Spinal cord (tissue), 9 donors: ENCODE measurements at regions not wholly inside any gene's neighbourhood (a gene's known extent, or its start where the extent isn't known, plus 50 kb on each side); places are given as distances from the start of the nearest gene placed in this dataset.

Source experiments
- DNase-seq, 6 donors: peaks; one replicate each; pipeline versions ENCODE4 v3.0.0 to v3.0.0-alpha.2; 2013 to 2015; ENCODE audit warnings: low spot score in 6 of 6, low read depth in 4 of 6
- H3K27ac ChIP-seq: one replicate; pipeline ENCODE4 v1.5.1; 2013; ENCODE audit warnings: low read depth, low read length, control low read depth
- H3K27me3 ChIP-seq: one replicate; pipeline ENCODE4 v1.6.1; 2013; ENCODE audit warnings: low read length; ENCODE audit not compliant: control insufficient read depth, insufficient read depth
- H3K36me3 ChIP-seq: one replicate; pipeline ENCODE4 v1.6.1; 2013; ENCODE audit warnings: low read length; ENCODE audit not compliant: control insufficient read depth, insufficient read depth
- H3K4me1 ChIP-seq: one replicate; pipeline ENCODE4 v1.6.1; 2013; ENCODE audit warnings: low read length; ENCODE audit not compliant: control insufficient read depth, insufficient read depth
- H3K4me3 ChIP-seq: one replicate; pipeline ENCODE4 v1.5.1; 2013; ENCODE audit warnings: low read depth, low read length, control low read depth
- H3K9me3 ChIP-seq: one replicate; pipeline ENCODE4 v1.6.1; 2013; ENCODE audit warnings: low read length; ENCODE audit not compliant: control insufficient read depth, insufficient read depth
- WGBS: methylation state at CpG from one replicate; pipeline ENCODE4 v1.1.5; 2013; ENCODE audit warnings: missing lambda C conversion rate; ENCODE audit not compliant: insufficient coverage; 5-methylcytosine and 5-hydroxymethylcytosine counted together
- donor health status: healthy.

DNA sequence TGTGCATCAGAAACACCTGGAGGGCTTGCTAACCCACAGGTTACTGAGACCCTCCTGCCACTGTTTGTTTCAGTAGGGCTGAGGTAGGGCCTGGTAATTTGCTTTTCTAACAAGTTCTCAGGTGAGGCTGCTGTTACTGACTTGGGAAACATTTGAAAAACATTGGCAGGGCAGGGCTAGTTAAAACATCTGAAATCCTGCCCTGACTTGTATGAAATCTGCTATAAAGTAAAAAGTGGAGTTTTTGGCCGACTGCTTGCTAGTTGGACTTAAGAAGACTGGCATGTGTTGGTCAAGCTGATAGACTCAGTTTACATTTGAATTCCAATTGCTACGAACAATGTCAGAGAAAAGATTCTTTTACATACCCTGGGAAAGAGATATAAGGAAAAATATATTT is 111.6 kb upstream of the DLX2 start:
- peaks cover 9% of the 10 kb centered on the region for H3K4me1 ChIP-seq
- DNase-seq, result no peak
- H3K4me3 ChIP-seq, result no peak overlapping the region
- 80% methylated on average over 1 of the region's 2 CpGs for WGBS
- H3K36me3 ChIP-seq, result no peaks in the 10 kb centered on the region
- peak overlapping the region; percentile 30 for H3K27ac ChIP-seq
- H3K27me3 ChIP-seq, result no peaks in the 10 kb centered on the region
- H3K9me3 ChIP-seq, result no peaks in the 10 kb centered on the region

DNA sequence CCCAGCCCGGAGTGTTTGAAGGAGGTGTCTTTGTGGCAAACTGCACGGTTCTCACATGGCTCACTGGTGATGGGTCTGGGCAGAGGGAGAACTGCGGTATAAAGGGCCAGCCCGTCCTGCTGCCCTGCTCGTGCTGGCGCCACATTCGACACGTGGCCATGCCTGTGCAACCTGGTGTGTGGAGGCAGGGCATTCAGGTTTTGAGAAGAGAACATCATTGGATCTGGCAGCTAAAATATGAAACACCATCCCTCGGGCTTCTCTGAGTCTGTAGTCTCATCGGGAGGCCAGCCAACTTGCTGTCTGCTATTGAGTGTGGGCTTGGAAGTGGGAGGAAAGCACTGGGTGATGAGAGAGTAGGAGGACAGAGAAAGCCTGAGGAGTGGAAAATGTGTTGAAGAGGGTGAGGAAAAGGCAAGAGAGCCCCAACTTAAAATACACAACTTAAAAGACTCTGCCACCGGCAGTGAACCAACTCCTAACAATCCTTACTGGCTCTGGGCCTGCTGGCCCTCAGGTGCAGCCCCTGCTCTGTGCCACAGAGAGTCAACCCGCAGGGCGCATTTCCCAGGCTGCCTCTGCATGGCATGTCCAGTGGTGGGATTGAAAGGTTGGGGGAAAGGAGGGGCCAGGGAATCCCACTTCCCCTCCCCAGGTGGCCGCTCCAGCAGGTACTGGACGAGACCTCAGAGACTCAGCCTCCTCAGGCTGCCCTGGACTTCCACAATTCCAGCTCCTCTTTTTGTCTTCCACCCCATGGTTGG is 112.7 kb upstream of the DLX2 start:
- 71% methylated on average over 9 of the region's 15 CpGs for WGBS
- Histone ChIP-seq H3K4me3 (no peak overlapping the region), H3K4me1 (peaks cover 9% of the 10 kb centered on the region), H3K27ac (no peak overlapping the region), H3K36me3 (no peaks in the 10 kb centered on the region), H3K27me3 (no peaks in the 10 kb centered on the region), H3K9me3 (no peaks in the 10 kb centered on the region)
- peak in 2 of 6 donors; percentile 36 to 55 for DNase-seq

DNA sequence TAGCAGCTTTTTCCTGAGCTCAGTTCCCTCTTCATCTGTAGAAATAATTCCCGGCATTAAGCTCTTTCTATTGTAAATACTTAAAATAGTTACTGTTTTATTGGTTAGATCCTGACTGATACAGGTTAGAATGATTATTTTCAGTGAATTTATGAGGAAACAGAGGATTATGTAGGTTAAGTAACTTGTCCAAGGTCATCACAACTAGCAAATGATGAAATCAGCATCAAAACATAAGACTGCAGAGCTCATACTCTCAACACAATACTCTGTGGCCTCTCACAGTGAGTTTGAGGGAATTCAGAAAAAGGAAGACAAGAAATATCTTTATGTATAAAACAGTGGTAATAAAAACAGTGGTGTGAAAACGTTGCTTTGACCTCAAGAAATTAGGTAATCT is 113.2 kb upstream of the DLX2 start:
- Histone ChIP-seq H3K27ac (no peak overlapping the region), H3K36me3 (no peaks in the 10 kb centered on the region), H3K9me3 (no peaks in the 10 kb centered on the region), H3K4me3 (no peak overlapping the region), H3K4me1 (peaks cover 9% of the 10 kb centered on the region), H3K27me3 (no peaks in the 10 kb centered on the region)
- 40% methylated on average over 1 of the region's 2 CpGs for WGBS
- DNase-seq, result no peak

DNA sequence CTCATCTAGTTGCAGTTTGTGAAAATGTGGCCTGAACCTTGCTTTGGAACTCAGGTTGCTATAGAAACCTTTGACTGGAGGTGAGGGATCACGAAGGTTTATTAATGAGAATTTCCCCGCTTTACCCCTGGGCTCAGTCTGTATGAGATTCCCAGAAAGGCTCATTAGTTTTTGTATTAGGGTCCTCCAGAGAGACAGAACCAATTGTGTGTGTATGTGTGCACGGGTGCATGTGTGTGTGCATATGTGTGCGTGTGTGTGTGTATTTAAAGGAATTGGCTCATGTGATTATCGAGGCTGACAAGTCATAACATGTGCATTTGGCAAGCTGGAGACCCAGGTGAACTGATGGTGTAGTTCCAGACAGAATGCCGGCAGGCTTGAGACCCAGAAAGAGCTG is 113.8 kb upstream of the DLX2 start:
- no peak overlapping the region for H3K4me3 ChIP-seq
- 33% methylated on average over 6 of the region's 6 CpGs for WGBS
- H3K9me3 ChIP-seq, result no peaks in the 10 kb centered on the region
- DNase-seq, result peak in 2 of 6 donors; percentile 41 to 88
- peaks cover 9% of the 10 kb centered on the region for H3K4me1 ChIP-seq
- no peak overlapping the region for H3K27ac ChIP-seq
- H3K27me3 ChIP-seq, result no peaks in the 10 kb centered on the region
- no peaks in the 10 kb centered on the region for H3K36me3 ChIP-seq

DNA sequence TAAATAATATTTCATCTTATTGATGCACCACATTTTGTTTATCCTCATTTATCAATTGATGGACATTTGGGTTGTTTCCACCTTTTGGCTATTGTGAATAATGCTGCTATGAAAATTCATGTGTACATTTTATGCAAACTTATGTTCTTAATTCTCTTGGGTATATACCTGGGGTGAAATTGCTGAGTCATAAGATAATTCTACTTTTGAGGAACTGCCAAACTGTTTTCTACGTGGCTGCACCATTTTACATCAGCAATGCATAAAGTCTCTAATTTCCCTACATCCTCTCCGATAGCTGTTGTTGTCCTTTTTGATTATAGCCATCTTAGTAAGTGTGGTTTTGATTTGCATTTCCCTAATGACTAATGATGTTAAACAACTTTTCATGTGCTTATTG is 116.5 kb upstream of the DLX2 start:
- no CpG with 5 or more reads among the region's 2 CpGs for WGBS

DNA sequence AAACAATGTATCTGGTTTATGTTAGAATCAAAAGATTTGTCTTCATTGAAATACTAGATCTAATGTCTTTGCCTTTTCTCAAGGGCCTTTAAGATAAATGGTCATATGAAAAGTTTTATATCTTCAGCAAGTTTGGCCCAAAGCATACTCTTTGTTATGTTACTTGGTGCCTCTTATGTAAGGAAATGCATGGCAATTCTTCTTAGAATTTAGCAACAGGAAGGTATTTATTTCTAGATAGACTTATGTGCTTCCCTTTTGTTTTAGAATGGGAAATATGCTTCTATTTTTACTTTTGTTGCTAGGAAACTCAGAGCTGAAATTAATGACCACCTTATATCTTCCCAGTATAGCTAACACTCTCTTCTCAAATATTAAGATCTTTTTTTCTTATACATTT is 117.4 kb upstream of the DLX2 start:
- no peak overlapping the region for H3K27ac ChIP-seq
- H3K27me3 ChIP-seq, result no peaks in the 10 kb centered on the region
- no peaks in the 10 kb centered on the region for H3K9me3 ChIP-seq
- peaks cover 7% of the 10 kb centered on the region for H3K4me1 ChIP-seq
- H3K4me3 ChIP-seq, result no peak overlapping the region
- DNase-seq, result no peak
- no peaks in the 10 kb centered on the region for H3K36me3 ChIP-seq

More for the DNA sequence above, 116.5 kb upstream of the DLX2 start:
- Histone ChIP-seq H3K36me3 (no peaks in the 10 kb centered on the region), H3K4me3 (no peak overlapping the region), H3K27ac (no peak overlapping the region), H3K4me1 (peaks cover 9% of the 10 kb centered on the region), H3K27me3 (no peaks in the 10 kb centered on the region), H3K9me3 (no peaks in the 10 kb centered on the region)
- no peak for DNase-seq

DNA sequence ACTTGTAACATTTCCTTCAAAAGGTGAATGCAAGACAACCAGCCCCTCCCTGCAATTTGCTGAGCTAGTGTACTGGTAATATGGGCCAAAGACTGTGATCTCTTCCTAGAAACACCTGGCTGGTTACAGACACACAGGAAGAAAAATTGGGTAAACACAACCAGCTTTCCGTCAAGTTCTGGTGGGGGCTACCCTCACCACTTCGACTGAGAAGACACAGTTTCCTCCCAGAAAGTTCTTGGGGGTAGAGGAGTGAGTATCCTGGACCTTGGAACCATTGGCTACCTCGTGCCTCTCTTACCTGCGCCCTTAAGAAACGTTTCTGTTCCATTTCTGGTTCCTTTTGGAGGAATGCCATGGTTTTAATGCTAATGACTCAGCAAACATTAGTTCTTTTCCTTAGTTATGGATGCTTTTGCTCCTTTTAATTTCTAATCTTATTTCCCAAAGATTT is 120.9 kb upstream of the DLX2 start:
- H3K4me1 ChIP-seq, result no peaks in the 10 kb centered on the region
- no peak for DNase-seq
- H3K4me3 ChIP-seq, result no peak overlapping the region
- no peaks in the 10 kb centered on the region for H3K9me3 ChIP-seq
- no CpG with 5 or more reads among the region's 5 CpGs for WGBS
- no peaks in the 10 kb centered on the region for H3K27me3 ChIP-seq
- no peak overlapping the region for H3K27ac ChIP-seq
- H3K36me3 ChIP-seq, result no peaks in the 10 kb centered on the region

DNA sequence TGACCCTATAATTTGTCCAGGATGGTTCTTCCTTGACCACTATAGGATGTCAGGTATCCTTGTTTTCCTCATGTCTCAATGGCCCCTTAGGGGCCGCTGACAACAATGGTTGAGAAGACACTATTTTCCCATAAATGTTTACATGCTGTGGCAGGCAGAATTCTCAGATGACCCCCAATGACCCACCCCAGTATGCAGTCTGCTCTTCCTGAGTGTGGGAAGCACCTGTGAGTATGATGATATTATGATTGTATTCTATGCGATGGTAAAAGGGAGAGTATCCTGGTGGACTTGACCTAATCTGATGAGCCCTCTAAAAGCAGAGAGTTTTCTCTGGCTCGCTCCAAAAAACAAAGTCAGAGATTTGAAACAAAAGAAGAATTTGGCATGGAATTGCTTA is 123.1 kb upstream of the DLX2 start:
- Histone ChIP-seq H3K9me3 (no peaks in the 10 kb centered on the region), H3K4me3 (no peak overlapping the region), H3K27ac (no peak overlapping the region), H3K27me3 (no peaks in the 10 kb centered on the region), H3K36me3 (no peaks in the 10 kb centered on the region), H3K4me1 (peaks cover 9% of the 10 kb centered on the region)
- no peak for DNase-seq
- 69% methylated on average over 2 of the region's 3 CpGs for WGBS

DNA sequence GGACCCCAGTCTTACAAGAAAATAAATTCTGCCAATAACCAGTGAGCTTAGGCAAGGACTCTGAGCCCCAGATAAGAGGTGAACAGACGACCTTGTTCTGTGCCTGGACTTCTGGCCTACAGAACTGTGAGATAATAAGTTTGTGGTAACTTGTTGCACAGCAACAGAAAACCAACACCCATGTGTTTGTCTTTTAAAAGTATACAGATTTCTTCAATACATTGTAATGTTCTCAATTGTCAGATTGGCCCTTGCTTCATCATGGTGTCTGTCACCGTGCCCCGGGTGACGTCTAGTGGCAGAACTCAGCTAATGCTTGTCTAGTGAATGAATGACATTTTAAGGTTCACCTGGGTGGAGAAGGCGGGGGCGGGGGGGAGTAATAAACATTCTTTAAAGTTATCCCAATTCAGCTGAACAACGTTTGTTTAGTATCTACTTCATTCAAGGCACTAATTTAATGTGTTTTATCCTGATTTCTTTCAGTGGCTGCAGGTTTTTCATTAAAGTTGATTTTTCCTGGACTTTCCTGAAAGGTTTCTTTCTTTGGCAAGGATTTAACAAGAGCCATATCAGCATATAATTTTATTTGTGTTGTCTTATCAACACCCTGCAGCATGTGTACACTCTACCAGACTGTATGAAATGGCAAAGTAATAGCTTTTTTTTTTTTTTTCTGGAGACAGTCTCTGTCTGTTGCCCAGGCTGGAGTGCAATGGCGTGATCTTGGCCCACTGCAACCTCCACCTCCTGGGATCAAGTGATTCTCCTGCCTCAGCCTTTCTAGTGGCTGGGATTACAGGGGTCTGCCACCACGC is 123.8 kb upstream of the DLX2 start:
- no CpG with 5 or more reads among the region's 9 CpGs for WGBS
- H3K4me1 ChIP-seq, result peaks cover 16% of the 10 kb centered on the region
- H3K4me3 ChIP-seq, result no peak overlapping the region
- H3K36me3 ChIP-seq, result no peaks in the 10 kb centered on the region
- DNase-seq, result no peak
- no peaks in the 10 kb centered on the region for H3K27me3 ChIP-seq
- no peak overlapping the region for H3K27ac ChIP-seq
- H3K9me3 ChIP-seq, result no peaks in the 10 kb centered on the region

DNA sequence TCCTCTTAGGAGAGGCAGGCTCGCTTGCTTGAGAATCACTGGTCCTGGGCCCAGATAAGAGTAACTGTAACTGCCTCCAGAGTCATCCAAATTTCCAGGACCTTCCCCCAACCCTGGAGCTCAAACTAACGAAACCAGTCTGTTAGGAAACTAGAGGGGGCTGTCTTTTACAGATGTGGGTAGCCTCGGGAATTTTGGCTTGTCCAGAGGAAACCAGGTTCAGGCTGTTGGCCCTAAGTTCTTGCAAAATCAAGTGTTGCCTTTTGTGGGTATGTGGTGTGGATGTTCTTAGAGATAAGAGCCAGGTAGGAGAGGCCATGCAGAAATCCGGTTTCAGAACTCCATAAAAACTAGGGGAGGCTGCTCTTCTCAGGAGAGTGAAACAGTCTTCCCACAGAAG is 125.0 kb upstream of the DLX2 start:
- WGBS, result no CpG with 5 or more reads among the region's 4 CpGs
- H3K4me1 ChIP-seq, result peaks cover 22% of the 10 kb centered on the region
- H3K4me3 ChIP-seq, result no peak overlapping the region
- no peak overlapping the region for H3K27ac ChIP-seq
- no peaks in the 10 kb centered on the region for H3K27me3 ChIP-seq
- H3K36me3 ChIP-seq, result no peaks in the 10 kb centered on the region
- no peak for DNase-seq
- H3K9me3 ChIP-seq, result no peaks in the 10 kb centered on the region
